CD4-positive, alpha-beta T cell treated with Interleukin-15 for 1 hour (primary cell): ENCODE measurements at regions not wholly inside any gene's neighbourhood (a gene's known extent, or its start where the extent isn't known, plus 50 kb on each side); places are given as distances from the start of the nearest gene placed in this dataset.

ENCODE experiments used
- DNase-seq: peaks from one replicate; pipeline ENCODE4 v3.0.0-alpha.2; 2020

GRCh38 chr13:64847767-64848166, 2382.4 kb downstream of the PCDH9 start:
- DNase-seq = no peak

- no peak for DNase-seq
These were observed 2385.0 kb downstream of the PCDH9 start for GRCh38 chr13:64845110-64845509.

DNA sequence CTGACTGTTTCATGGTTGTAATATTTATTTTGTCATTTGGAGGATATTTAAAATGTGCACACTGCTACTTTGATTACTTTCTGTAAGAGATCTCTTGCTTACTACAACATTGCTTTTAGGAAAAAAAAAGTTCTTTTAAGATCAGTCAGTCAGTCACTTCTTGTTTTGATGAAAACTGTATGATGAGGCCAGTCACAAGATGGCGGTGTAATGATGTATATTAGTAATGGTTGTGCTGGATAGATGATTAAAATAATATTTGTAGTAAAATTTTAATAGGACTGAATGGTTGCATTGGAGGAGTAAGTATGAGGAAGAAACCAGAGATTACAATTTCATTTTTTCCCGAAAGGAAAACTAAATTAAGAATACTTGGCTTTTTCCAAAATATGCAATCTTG, 2411.1 kb downstream of the PCDH9 start:
- no peak for DNase-seq

DNA sequence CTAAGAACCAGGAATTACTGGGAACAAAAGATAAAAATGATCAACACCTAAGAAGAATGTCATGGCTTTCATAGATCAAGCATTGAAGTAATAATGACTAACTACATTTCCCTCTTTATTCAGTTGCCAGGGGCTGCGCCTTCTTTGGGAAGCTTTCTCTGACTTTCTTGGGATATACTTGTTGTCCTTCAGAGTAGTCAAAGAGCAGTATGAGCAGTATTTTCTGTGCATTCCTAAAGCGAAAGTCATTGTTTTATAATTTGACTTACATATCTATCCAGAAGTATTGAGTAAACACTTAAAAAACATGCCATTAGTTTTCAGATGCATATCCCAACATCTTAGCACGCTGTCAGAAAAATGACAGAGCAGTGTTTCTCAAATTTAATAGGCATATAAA, 2412.4 kb downstream of the PCDH9 start:
- DNase-seq = no peak

DNA sequence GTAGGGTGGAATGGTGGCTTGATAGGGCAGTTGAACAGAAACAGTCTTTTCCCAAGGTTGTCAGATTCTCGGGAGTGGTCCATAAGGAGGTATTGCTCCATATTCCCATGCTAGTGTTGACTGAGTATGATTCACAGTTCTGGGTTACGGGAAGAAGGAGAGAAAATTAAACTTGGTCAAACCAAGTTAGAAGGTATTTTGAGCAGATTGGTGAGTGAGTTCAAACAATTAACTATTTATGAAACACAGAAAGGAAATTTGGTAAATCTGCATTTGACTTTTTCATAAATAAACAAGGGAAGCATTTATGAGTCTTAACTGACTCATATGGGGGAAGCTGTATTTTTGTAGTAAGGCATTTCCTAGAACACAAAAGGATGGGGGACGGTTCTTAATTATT, 2419.4 kb downstream of the PCDH9 start:
- DNase-seq = no peak

DNA sequence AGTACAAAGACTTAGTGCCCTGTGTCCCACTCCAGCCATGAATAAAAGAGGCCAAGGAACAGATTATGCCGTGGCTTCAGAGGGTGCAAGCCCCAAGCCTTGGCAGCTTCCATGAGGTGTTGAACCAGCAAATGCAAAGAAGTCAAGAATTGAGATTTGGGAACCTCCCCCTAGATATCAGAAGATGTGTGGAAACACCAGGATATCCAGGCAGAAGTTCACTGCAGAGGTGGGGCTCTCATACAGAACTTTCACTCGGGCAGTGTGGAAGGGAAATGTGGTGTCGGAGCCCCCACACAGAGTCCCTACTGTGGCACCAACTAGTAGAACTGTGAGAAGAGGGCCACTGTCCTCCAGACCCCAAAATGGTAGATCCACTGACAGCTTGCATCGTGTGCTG, 2421.4 kb downstream of the PCDH9 start:
- no peak for DNase-seq

DNA sequence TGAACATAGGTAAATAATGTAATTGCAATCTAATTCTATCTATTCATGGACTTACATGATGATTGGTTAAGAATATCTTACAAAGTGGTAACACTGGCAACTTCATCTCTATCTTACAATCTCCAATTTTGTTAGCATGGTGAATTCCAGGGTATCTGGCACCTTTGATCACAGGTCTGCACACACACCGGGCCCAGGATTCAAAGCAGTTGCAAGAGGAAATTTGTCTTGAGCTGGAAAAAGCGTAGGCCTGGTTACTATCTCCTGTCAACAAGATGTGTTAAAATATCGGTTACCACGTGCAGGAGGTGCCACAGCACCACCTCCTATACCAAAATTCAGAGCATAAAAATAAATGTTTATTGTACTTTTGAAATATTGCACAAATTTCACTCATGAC, 2428.4 kb downstream of the PCDH9 start:
- DNase-seq = no peak

DNA sequence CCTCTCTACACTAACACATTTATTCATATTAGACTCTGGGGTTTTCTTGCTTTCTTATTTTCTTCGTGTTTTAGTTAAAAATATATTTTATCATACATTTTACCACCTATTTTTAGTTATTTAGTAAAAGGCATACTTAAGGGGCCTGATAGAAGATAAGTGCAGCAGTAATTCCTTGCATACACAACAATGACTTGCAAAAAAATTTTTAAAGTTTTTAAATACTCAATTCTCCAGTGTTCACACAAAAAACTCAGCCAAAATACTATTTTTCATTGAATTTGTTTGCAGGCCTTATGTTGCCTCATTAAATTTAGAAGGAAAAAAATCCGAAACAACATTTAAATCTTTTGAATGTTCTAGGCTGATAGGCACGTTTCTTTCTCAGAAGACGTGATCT, 2431.7 kb downstream of the PCDH9 start:
- no peak for DNase-seq

GRCh38 chr13:64793592-64793991, 2436.5 kb downstream of the PCDH9 start:
- no peak for DNase-seq

- DNase-seq = no peak
These were observed 2437.0 kb downstream of the PCDH9 start for GRCh38 chr13:64793131-64793530.

DNA sequence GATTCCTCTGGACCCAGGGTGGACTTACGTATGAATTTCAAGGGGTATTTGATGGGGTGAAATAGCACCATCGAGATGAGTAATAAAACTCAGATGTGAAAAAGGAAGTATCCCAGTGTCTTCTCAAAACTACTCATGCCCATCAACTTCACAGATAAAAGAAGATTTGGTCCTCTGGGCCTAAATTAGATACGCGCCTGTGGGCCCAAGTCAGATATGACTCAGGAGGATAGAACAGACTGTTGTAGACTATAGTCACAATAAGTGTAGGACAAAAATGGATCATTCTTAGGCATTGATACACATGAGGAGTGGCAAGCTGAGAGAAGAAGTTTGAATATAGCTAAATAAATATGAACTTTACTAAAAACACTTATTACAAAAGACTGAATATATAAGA, 2438.8 kb downstream of the PCDH9 start:
- DNase-seq = no peak

- DNase-seq = no peak
These were observed 2447.7 kb downstream of the PCDH9 start for GRCh38 chr13:64782466-64782865.

DNA sequence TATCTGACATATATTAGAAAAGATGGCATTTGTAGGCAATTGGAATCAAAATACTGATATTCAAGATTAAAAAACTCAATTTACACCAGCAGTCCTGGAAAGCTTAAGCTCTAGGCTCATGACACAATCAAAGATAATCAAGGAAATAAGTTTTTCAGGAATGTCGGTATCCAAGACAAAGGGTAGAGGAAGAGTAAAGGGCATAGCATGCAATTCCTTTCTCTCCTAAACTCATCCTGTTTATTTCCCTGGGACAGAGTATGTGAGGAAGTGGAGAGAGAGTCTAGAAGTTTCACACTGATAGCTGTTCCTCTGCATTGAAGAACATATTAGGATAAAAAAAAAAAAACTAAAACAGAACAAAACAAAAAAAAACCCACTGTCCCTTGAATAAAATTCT, 2452.1 kb downstream of the PCDH9 start:
- DNase-seq = no peak

DNA sequence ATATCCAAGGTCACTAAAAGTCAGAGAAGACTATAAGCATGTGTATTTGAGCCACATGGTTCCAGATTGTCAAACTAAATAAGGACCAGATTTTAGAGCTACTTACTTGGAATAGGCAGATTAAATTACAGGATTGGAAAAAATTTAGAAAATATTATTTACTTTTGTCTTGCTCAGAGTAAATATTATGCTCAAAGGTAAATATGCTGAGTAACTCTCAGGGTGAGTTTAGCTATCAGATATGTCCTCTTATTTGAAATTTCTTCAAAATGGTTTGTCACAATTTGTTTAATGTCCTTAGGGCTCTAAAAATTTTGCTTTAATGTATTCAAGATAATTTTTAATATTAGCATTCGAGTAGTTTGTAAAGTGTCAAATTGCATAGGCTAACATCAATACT, 2455.2 kb downstream of the PCDH9 start:
- DNase-seq = no peak

GRCh38 chr13:64770743-64771142, 2459.4 kb downstream of the PCDH9 start:
- no peak for DNase-seq

DNA sequence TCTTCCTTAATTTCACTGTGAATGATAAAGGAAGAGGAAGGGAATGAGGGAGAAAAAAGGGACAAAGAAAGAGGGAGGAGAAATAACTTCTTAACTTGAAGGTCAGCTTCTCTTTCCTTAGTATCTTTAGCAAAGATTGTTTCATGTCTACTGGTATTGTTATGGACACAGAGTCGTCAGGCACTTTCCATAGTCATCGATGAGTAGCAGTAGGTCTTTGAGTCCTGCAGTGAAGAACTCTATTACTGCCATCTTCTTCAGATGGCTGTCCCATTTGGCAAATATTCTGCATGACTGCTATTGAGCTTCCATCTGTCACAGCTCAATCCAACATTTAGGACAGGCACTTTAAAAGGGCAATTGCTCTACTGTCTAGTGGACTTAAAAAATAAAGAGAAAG, 2463.1 kb downstream of the PCDH9 start:
- DNase-seq = no peak

DNA sequence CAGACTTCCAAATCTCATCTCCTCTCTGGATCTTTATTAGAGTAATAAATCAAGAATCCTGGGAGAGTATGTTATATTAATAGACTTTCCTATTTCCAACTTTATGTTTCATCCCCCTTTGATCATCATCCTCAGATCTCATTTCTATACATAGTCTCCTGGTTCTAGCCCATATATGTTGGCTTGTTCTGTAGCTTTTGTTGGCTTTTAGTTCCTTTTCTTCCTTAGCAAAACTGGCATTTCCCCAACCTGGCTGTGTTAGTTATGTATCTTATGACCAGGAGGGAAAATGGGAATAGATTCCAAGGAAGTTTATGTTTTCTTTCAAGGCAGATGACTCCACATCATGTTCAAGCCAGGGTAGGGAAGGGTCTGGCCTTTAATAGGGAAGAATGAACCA, 2464.5 kb downstream of the PCDH9 start:
- no peak for DNase-seq

DNA sequence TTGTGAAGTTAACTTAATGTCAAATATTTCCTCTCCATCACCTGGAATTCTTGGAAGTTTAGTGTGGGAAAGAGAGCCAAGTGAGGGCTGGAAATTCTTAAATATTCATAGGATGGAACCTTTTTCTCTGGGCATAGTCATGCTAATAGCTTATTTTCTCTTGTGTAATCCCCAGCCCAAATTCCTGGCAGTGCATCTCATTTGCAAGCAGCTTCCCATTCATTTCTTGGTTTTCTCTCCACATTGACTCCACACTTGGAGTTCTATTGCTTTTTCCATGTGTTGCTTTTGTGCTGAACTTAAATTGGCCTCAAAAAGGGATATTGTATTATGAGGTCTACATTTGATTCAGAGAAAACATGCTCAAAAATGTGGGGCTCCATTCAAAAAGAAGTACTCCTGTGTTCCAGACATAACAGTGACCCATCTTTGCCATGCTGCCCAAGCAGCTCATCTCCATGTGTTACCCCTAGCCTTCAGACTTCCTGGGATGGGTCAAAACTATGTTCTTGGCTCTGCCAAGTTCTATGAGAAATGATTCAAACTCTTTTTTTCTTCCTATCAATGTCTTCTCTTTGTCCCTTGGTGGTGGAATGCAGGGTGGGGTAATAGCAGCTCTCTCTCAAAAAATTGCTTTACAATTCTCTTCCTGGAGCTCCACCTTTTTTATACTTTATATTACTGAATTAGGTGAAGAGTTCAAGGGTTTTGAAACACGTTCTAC, 2471.5 kb downstream of the PCDH9 start:
- no peak for DNase-seq

- no peak for DNase-seq
These were observed 2473.5 kb downstream of the PCDH9 start for GRCh38 chr13:64756621-64757020.

DNA sequence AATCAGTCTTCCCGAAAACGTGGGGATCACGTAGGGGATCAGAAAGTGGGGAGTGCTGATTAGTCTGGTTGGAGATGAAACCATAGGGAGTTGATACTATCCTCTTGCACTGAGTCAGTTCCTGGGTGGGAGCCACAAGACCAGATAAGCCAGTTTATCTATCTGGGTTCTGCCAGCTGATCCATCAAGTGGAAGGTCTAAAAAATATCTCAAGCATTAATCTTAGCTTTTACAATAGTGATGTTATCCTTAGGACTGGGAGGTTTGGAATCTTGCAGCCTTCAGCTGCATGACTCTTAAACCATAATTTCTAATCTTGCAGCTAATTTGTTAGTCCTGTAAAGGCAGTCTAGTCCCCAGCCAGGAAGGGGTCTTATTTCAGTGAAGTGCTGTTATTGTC, 2474.2 kb downstream of the PCDH9 start:
- no peak for DNase-seq

DNA sequence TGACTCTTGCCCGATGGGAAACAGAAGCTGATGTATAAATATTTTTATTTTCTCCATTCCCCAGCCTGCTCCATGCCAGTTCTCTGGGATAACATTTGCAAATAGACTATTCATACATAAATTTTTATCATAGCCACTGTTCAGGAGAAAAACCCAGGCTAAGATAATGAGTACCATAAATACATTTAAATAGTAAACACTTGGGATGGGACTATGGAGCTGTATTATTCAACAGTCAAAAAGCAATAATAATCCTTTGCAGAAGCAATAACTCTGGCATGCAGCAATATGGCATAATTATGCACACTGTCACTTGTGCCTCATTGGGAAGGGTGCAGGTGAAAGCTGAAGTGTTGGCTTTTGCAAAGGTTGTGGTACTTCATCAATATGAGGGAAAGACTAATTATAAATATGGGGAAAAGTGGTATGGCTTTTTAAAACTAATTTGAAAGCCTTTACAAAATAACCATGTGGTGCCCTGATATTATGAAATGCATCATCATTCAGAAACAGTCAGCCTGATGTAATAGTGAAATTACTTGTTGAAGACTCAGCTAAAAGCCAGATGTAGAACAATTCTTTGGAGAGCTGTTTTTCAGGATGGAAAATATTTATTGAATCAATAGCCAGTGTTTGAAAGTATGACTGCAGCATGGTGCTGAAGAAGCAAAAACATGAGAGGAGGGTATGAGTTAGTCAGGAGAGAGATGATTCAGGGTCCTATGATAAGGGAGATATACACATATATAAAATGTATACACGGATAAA, 2476.7 kb downstream of the PCDH9 start:
- DNase-seq = no peak

- DNase-seq = no peak
These were observed 2480.8 kb downstream of the PCDH9 start for GRCh38 chr13:64749301-64749700.

DNA sequence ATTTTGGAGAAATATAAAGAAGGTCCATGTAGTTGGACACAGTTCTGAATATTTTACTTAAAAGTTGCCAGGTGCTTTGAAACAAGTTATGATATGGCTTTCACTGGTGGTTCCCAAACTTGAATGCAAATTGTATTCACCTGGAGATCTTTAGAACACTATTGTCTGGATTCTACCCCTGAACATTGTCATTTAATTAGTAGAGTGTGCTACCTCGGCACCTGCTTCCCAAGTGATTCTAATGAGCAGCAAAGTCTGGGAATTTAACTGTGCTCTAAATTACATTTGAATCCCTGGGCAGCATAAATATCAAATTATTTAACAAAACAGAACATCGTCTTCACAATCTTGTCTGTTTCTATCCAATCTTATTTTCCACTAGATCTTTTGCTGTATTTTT, 2483.3 kb downstream of the PCDH9 start:
- DNase-seq = no peak

GRCh38 chr13:64740493-64740892, 2489.6 kb downstream of the PCDH9 start:
- DNase-seq = no peak

- no peak for DNase-seq
These were observed 2504.6 kb downstream of the PCDH9 start for GRCh38 chr13:64725492-64725891.
